Astrocyte (in vitro differentiated cells and primary cell): ENCODE measurements at regions not wholly inside any gene's neighbourhood (a gene's known extent, or its start where the extent isn't known, plus 50 kb on each side); places are given as distances from the start of the nearest gene placed in this dataset.
A peak's percentile ranks its signal among the peaks of the same experiment; 100 is the strongest.

Source experiments
- DNase-seq: peaks from one replicate; pipeline ENCODE4 v3.0.0-alpha.2; 2010; ENCODE audit warnings: low read depth
- FAIRE-seq: peaks from 2 replicates; lab custom pipeline; 2011; peaks lifted over from hg19 to GRCh38; lab: Jason Lieb, UNC
- H2AFZ ChIP-seq: 2 replicates; pipeline ENCODE4 v1.6.0; 2012; ENCODE audit warnings: low read depth, low read length, inconsistent platforms
- H3K27ac ChIP-seq: 2 replicates; pipeline ENCODE4 v1.5.1; 2011; ENCODE audit warnings: low read depth, low read length, inconsistent platforms
- H3K27me3 ChIP-seq: 2 replicates; pipeline ENCODE4 v1.6.0; 2011; ENCODE audit warnings: low read length, inconsistent platforms; ENCODE audit not compliant: insufficient read depth
- H3K36me3 ChIP-seq: 2 replicates; pipeline ENCODE4 v1.5.1; 2011; ENCODE audit warnings: low read length, inconsistent platforms; ENCODE audit not compliant: insufficient read depth
- H3K4me1 ChIP-seq: 2 replicates; pipeline ENCODE4 v1.5.1; 2011; ENCODE audit warnings: low read length, inconsistent platforms; ENCODE audit not compliant: insufficient read depth
- H3K4me2 ChIP-seq: 2 replicates; pipeline ENCODE4 v1.6.0; 2012; ENCODE audit warnings: low read length, inconsistent platforms
- H3K4me3 ChIP-seq: 2 replicates; pipeline ENCODE4 v1.5.1; 2011; ENCODE audit warnings: low read depth, mild to moderate bottlenecking, low read length, inconsistent platforms; ENCODE audit not compliant: insufficient read depth
- H3K79me2 ChIP-seq: 2 replicates; pipeline ENCODE4 v1.6.0; 2012; ENCODE audit warnings: mild to moderate bottlenecking, low read length, inconsistent platforms; ENCODE audit not compliant: insufficient read depth
- H3K9ac ChIP-seq: 2 replicates; pipeline ENCODE4 v1.6.0; 2012; ENCODE audit warnings: mild to moderate bottlenecking, low read length, inconsistent platforms
- H3K9me3 ChIP-seq: 2 replicates; pipeline ENCODE4 v1.5.1; 2012; ENCODE audit warnings: low read depth, mild to moderate bottlenecking, low read length, inconsistent platforms; ENCODE audit not compliant: insufficient read depth
- H4K20me1 ChIP-seq: 2 replicates; pipeline ENCODE4 v1.6.0; 2012; ENCODE audit warnings: low read length, inconsistent platforms; ENCODE audit not compliant: insufficient read depth
- H3K27ac Mint-ChIP-seq: one replicate; pipeline ENCODE4 v1.8.0; 2021; ENCODE audit warnings: mild to moderate bottlenecking, mixed read lengths; ENCODE audit not compliant: unreplicated experiment
- H3K27me3 Mint-ChIP-seq: one replicate; pipeline ENCODE4 v1.8.0; 2021; ENCODE audit warnings: low read depth, mixed read lengths; ENCODE audit not compliant: unreplicated experiment
- H3K36me3 Mint-ChIP-seq: one replicate; pipeline ENCODE4 v1.8.0; 2021; ENCODE audit warnings: low read depth, mixed read lengths; ENCODE audit not compliant: unreplicated experiment
- H3K4me1 Mint-ChIP-seq: one replicate; pipeline ENCODE4 v1.8.0; 2021; ENCODE audit warnings: low read depth, mixed read lengths; ENCODE audit not compliant: unreplicated experiment
- H3K4me3 Mint-ChIP-seq: one replicate; pipeline ENCODE4 v1.8.0; 2021; ENCODE audit warnings: mild to moderate bottlenecking, moderate library complexity, mixed read lengths; ENCODE audit not compliant: unreplicated experiment
- H3K9me3 Mint-ChIP-seq: one replicate; pipeline ENCODE4 v1.8.0; 2021; ENCODE audit warnings: mild to moderate bottlenecking, mixed read lengths; ENCODE audit not compliant: unreplicated experiment
- EZH2 ChIP-seq: IDR thresholded peaks from 2 replicates; pipeline ENCODE4 v1.6.1; 2012; ENCODE audit warnings: mild to moderate bottlenecking, low read length, inconsistent platforms; ENCODE audit not compliant: insufficient read depth
- TF ChIP-seq, protein P1 (sequence below): IDR thresholded peaks from 2 replicates; pipeline ENCODE4 v1.5.1; 2011; ENCODE audit warnings: low read depth, mild to moderate bottlenecking, inconsistent platforms, low read length, moderate library complexity; ENCODE audit not compliant: insufficient read depth

DNA sequence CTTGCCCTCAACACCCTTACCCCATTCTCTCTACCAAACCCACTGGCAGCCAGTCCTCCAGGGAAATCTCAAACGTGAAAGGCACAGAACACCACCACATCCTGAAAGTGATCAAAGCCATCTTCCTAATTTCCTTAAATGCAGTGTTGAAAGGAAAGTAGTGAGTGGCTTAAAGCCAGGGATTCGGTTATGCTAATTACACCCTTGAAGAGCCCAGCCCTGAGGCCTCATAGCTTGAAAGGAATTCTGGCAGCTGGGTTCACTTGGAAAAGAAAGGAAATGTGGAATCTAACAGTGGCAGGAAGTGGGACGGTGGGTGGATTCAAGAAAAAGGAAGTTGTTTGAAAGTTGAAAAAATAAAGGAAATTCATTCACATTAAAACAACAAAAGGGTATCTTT is 73.0 kb upstream of the FICD start:
- no peaks in the 10 kb centered on the region for H3K9me3 ChIP-seq
- H3K4me3 ChIP-seq = no peak overlapping the region
- peaks cover 4% of the 10 kb centered on the region for H3K9me3 Mint-ChIP-seq
- H4K20me1 ChIP-seq = no peaks in the 10 kb centered on the region
- no peaks in the 10 kb centered on the region for H3K79me2 ChIP-seq
- H3K9ac ChIP-seq = no peak overlapping the region
- TF ChIP-seq, protein P1, sequence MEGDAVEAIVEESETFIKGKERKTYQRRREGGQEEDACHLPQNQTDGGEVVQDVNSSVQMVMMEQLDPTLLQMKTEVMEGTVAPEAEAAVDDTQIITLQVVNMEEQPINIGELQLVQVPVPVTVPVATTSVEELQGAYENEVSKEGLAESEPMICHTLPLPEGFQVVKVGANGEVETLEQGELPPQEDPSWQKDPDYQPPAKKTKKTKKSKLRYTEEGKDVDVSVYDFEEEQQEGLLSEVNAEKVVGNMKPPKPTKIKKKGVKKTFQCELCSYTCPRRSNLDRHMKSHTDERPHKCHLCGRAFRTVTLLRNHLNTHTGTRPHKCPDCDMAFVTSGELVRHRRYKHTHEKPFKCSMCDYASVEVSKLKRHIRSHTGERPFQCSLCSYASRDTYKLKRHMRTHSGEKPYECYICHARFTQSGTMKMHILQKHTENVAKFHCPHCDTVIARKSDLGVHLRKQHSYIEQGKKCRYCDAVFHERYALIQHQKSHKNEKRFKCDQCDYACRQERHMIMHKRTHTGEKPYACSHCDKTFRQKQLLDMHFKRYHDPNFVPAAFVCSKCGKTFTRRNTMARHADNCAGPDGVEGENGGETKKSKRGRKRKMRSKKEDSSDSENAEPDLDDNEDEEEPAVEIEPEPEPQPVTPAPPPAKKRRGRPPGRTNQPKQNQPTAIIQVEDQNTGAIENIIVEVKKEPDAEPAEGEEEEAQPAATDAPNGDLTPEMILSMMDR = no peak
- TF ChIP-seq EZH2 = no peak
- H3K27me3 Mint-ChIP-seq = no peaks in the 10 kb centered on the region
- peak overlapping the region; percentile 9 for H3K27ac Mint-ChIP-seq
- H3K27ac ChIP-seq = no peak overlapping the region
- no peaks in the 10 kb centered on the region for H3K36me3 ChIP-seq
- H2AFZ ChIP-seq = no peak overlapping the region
- no peak overlapping the region for H3K4me2 ChIP-seq
- no peak overlapping the region for H3K4me3 Mint-ChIP-seq
- H3K4me1 ChIP-seq = no peaks in the 10 kb centered on the region
- peaks cover 4% of the 10 kb centered on the region for H3K4me1 Mint-ChIP-seq
- FAIRE-seq = no peak
- H3K27me3 ChIP-seq = no peaks in the 10 kb centered on the region
- DNase-seq = no peak
- H3K36me3 Mint-ChIP-seq = no peaks in the 10 kb centered on the region

- H3K27me3 ChIP-seq = no peaks in the 10 kb centered on the region
- no peak overlapping the region for H3K9ac ChIP-seq
- no peaks in the 10 kb centered on the region for H3K27me3 Mint-ChIP-seq
- H3K27ac Mint-ChIP-seq = no peak overlapping the region
- no peak overlapping the region for H3K4me3 ChIP-seq
- no peak overlapping the region for H3K27ac ChIP-seq
- H3K4me3 Mint-ChIP-seq = no peak overlapping the region
- no peaks in the 10 kb centered on the region for H3K36me3 ChIP-seq
- H3K36me3 Mint-ChIP-seq = no peaks in the 10 kb centered on the region
- no peak for FAIRE-seq
- H4K20me1 ChIP-seq = no peaks in the 10 kb centered on the region
- no peaks in the 10 kb centered on the region for H3K4me1 ChIP-seq
- no peaks in the 10 kb centered on the region for H3K9me3 ChIP-seq
- no peaks in the 10 kb centered on the region for H3K79me2 ChIP-seq
- no peak overlapping the region for H3K4me2 ChIP-seq
- no peak for DNase-seq
- peaks cover 3% of the 10 kb centered on the region for H3K4me1 Mint-ChIP-seq
- peaks cover 4% of the 10 kb centered on the region for H3K9me3 Mint-ChIP-seq
- no peak overlapping the region for H2AFZ ChIP-seq
- TF ChIP-seq, protein P1 = no peak
- no peak for TF ChIP-seq EZH2
Observed at GRCh38 chr12:108441549-108441948, 73.5 kb upstream of the FICD start.

DNA sequence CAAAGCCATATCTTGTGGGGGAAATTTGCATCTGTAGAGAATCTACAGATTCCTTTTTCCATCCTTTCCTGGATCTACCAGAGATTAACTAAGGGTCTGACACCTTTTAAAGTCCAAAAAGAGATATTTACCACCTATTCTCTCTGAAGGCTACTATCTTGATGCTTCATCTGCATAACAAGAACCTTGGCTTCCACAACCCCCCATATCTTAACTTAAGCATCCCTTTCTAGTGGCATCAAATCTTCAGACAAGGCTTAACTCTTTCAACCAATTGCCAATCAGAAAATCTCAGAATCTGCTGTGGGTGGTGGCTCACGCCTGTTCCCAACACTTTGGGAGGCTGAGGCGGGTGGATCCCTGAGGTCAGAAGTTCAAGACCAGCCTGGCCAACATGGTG is 74.3 kb upstream of the FICD start:
- Mint-ChIP-seq H3K36me3 (no peaks in the 10 kb centered on the region), H3K4me3 (no peak overlapping the region), H3K9me3 (peaks cover 4% of the 10 kb centered on the region), H3K4me1 (peaks cover 3% of the 10 kb centered on the region), H3K27ac (no peak overlapping the region), H3K27me3 (peaks cover 3% of the 10 kb centered on the region)
- no peak for TF ChIP-seq EZH2
- TF ChIP-seq, protein P1 = no peak
- H3K4me1 ChIP-seq = no peaks in the 10 kb centered on the region
- H3K27me3 ChIP-seq = no peaks in the 10 kb centered on the region
- no peaks in the 10 kb centered on the region for H3K79me2 ChIP-seq
- no peak overlapping the region for H3K4me2 ChIP-seq
- FAIRE-seq = no peak
- H3K27ac ChIP-seq = no peak overlapping the region
- H3K9ac ChIP-seq = no peak overlapping the region
- H3K9me3 ChIP-seq = no peaks in the 10 kb centered on the region
- H3K4me3 ChIP-seq = no peak overlapping the region
- no peaks in the 10 kb centered on the region for H4K20me1 ChIP-seq
- no peak for DNase-seq
- no peak overlapping the region for H2AFZ ChIP-seq
- no peaks in the 10 kb centered on the region for H3K36me3 ChIP-seq
